ENCODE measurements at regions not wholly inside any gene's neighbourhood (a gene's known extent, or its start where the extent isn't known, plus 50 kb on each side); places are given as distances from the start of the nearest gene placed in this dataset.

DNA sequence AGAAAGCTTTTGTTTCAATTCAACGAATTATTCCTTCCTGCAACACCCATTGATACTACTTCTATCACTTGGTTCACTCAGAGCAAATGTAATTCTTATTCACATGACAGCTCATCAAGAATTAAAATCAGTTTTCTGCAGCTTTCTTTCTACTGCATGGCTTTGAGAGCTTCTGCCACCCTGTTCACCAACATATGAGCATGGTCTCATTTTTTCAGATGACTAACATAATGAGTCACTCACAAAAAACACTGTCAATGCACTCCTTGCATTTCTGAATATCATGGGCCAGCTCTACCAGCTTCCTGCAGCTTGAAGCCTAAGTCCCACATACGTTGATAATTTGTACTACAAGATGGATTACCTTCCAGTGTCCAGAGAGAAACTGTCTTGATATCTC is 342.9 kb downstream of the LRATD1 start (continued):
- no peak for TF ChIP-seq TSHZ2 (CRISPR knock-in tag; IDR thresholded peaks at IDR 0.05)
- no peak for TF ChIP-seq RARB (CRISPR knock-in tag; IDR thresholded peaks at IDR 0.05)
- TF ChIP-seq TCF4 (CRISPR knock-in tag; IDR thresholded peaks at IDR 0.05; ENCODE audit: borderline replicate concordance): no peak
- no peak for TF ChIP-seq SNAI2 (CRISPR knock-in tag; IDR thresholded peaks at IDR 0.05)
- no peak for TF ChIP-seq OSR1 (CRISPR knock-in tag; IDR thresholded peaks at IDR 0.05)

DNA sequence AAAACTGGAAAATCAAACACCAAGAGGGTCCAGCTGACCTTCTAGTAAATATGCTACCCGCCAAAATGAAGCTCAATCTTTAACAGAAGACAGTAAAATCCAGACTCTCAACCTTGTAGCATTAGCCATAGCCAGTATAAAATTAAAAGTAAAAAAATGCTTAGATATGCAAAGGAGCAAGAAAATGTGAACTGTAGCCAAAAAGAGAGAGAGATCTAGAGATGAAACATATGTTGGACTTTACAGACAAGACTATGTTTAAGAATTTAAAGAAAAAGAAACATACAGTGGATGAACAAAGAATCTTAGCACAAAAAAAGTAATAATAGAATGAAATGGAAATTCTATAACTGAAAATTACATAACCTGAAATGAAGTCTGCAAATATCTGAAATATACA is 344.5 kb downstream of the LRATD1 start:
- no peak for TF ChIP-seq ESRRG (CRISPR knock-in tag; IDR thresholded peaks at IDR 0.05)
- no peak for TF ChIP-seq ZNF70 (CRISPR knock-in tag; IDR thresholded peaks at IDR 0.05)
- TF ChIP-seq SNAI2 (CRISPR knock-in tag; IDR thresholded peaks at IDR 0.05): no peak
- no peak for TF ChIP-seq OSR1 (CRISPR knock-in tag; IDR thresholded peaks at IDR 0.05)
- no peak for TF ChIP-seq RARB (CRISPR knock-in tag; IDR thresholded peaks at IDR 0.05)
- TF ChIP-seq TOX (CRISPR knock-in tag; IDR thresholded peaks at IDR 0.05; ENCODE audit: borderline replicate concordance): no peak
- TF ChIP-seq ZC3H10 (CRISPR knock-in tag; IDR thresholded peaks at IDR 0.05): no peak
- TF ChIP-seq ZFP3 (CRISPR knock-in tag; IDR thresholded peaks at IDR 0.05): no peak
- TF ChIP-seq CSDC2 (CRISPR knock-in tag; IDR thresholded peaks at IDR 0.05): no peak
- TF ChIP-seq CREB5 (CRISPR knock-in tag; IDR thresholded peaks at IDR 0.05; ENCODE audit: low read depth): no peak
- ATAC-seq: no peak

DNA sequence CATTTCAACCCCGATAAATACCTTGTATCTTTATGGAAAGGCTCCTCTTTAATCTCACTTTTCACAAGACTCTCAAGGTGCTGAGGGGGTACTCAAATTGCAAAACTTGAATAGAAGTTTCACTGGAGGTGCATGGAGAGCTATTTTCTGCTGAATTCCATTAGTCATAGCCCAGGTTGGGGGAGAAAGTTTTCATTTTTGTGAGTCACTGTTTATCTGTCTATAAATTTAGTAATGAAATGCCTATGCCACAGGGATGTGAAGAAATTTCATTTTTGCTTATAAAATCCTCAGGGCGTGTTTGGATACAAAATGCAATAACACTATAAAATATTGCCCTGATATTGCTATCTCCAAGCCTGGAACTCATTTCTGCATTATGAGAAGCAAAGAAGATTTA is 346.3 kb downstream of the LRATD1 start:
- TF ChIP-seq PATZ1 (CRISPR knock-in tag; IDR thresholded peaks at IDR 0.05; ENCODE audit: borderline replicate concordance): no peak
- no peak for ATAC-seq

GRCh38 chr2:14982790-14983189 is 350.3 kb downstream of the LRATD1 start:
- ATAC-seq: no peak

More at GRCh38 chr2:14982790-14983189, 350.3 kb downstream of the LRATD1 start:
- TF ChIP-seq ZNF565 (CRISPR knock-in tag; conservative IDR thresholded peaks at IDR 0.05; ENCODE audit: low read depth): no peak
- TF ChIP-seq CSDC2 (CRISPR knock-in tag; IDR thresholded peaks at IDR 0.05): no peak
- no peak for TF ChIP-seq TOX (CRISPR knock-in tag; IDR thresholded peaks at IDR 0.05; ENCODE audit: borderline replicate concordance)
- no peak for TF ChIP-seq OSR1 (CRISPR knock-in tag; IDR thresholded peaks at IDR 0.05)
- no peak for TF ChIP-seq TCF4 (CRISPR knock-in tag; IDR thresholded peaks at IDR 0.05; ENCODE audit: borderline replicate concordance)
- TF ChIP-seq, protein P1, sequence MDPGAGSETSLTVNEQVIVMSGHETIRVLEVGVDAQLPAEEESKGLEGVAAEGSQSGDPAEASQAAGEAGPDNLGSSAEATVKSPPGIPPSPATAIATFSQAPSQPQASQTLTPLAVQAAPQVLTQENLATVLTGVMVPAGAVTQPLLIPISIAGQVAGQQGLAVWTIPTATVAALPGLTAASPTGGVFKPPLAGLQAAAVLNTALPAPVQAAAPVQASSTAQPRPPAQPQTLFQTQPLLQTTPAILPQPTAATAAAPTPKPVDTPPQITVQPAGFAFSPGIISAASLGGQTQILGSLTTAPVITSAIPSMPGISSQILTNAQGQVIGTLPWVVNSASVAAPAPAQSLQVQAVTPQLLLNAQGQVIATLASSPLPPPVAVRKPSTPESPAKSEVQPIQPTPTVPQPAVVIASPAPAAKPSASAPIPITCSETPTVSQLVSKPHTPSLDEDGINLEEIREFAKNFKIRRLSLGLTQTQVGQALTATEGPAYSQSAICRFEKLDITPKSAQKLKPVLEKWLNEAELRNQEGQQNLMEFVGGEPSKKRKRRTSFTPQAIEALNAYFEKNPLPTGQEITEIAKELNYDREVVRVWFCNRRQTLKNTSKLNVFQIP (CRISPR knock-in tag; IDR thresholded peaks at IDR 0.05; ENCODE audit: borderline replicate concordance, low read depth): no peak
- TF ChIP-seq BACH2 (CRISPR knock-in tag; IDR thresholded peaks at IDR 0.05; ENCODE audit: borderline replicate concordance): no peak
- TF ChIP-seq ISL1 (CRISPR knock-in tag; IDR thresholded peaks at IDR 0.05): no peak
- no peak for TF ChIP-seq ESRRG (CRISPR knock-in tag; IDR thresholded peaks at IDR 0.05)
- TF ChIP-seq RARB (CRISPR knock-in tag; IDR thresholded peaks at IDR 0.05): no peak
- TF ChIP-seq ZNF8 (CRISPR knock-in tag; IDR thresholded peaks at IDR 0.05): no peak
- TF ChIP-seq, protein P2, sequence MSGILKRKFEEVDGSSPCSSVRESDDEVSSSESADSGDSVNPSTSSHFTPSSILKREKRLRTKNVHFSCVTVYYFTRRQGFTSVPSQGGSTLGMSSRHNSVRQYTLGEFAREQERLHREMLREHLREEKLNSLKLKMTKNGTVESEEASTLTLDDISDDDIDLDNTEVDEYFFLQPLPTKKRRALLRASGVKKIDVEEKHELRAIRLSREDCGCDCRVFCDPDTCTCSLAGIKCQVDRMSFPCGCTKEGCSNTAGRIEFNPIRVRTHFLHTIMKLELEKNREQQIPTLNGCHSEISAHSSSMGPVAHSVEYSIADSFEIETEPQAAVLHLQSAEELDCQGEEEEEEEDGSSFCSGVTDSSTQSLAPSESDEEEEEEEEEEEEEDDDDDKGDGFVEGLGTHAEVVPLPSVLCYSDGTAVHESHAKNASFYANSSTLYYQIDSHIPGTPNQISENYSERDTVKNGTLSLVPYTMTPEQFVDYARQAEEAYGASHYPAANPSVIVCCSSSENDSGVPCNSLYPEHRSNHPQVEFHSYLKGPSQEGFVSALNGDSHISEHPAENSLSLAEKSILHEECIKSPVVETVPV (CRISPR knock-in tag; IDR thresholded peaks at IDR 0.05): no peak
- TF ChIP-seq PPARA (CRISPR knock-in tag; IDR thresholded peaks at IDR 0.05; ENCODE audit: borderline replicate concordance): no peak
- no peak for TF ChIP-seq TSHZ2 (CRISPR knock-in tag; IDR thresholded peaks at IDR 0.05)
- no peak for TF ChIP-seq SNAI2 (CRISPR knock-in tag; IDR thresholded peaks at IDR 0.05)
- TF ChIP-seq CREB5 (CRISPR knock-in tag; IDR thresholded peaks at IDR 0.05; ENCODE audit: low read depth): no peak
- no peak for TF ChIP-seq ZC3H10 (CRISPR knock-in tag; IDR thresholded peaks at IDR 0.05)
- no peak for TF ChIP-seq ZFP30 (CRISPR knock-in tag; IDR thresholded peaks at IDR 0.05)
- TF ChIP-seq ZFP3 (CRISPR knock-in tag; IDR thresholded peaks at IDR 0.05): no peak
